ENCODE measurements at regions not wholly inside any gene's neighbourhood (a gene's known extent, or its start where the extent isn't known, plus 50 kb on each side); places are given as distances from the start of the nearest gene placed in this dataset.

DNA sequence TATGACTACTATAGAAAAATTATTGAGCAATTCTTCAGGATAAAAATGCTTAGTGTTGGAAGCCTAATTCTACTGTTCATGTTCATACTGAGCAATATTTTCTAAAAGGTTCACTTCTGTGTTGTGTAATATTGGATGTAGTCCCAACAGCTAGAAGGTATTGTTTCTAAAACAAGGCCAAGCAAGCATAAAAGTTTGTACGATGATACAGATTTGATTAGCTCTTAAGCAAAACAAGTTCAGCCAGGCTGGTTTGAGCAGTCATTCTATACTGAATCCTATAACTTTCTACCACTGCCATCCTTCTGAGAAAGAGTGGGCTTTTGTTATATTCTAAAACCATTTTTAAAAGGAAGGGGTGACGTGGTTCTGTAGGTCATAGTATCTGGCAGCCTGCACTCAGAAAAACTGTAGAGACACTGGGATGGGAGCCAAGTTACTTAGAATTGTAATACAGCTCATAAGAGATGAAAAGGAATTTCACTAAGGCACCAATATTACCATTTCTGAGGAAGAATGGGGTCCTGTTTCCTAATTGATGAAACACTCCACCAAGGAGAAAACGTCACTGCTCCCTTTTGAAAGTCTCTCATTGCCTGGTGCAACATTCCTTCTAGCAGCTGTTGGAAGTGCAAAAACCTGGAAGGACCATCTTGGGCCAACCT is 275.0 kb upstream of the DACH1 start:
- no peak for DNase-seq (ENCODE audit: low read depth in 1 of 2, low spot score in 1 of 2)
- peaks cover 2% of the 10 kb centered on the region for H3K27me3 ChIP-seq (ENCODE audit: insufficient read depth, poor library complexity, severe bottlenecking)
- TF ChIP-seq CTCF (IDR thresholded peaks at IDR 0.05; ENCODE audit: insufficient read depth, low read length) (no peak), SPI1 (IDR thresholded peaks at IDR 0.05; ENCODE audit: borderline replicate concordance, low read depth) (no peak), POLR2AphosphoS5 (IDR thresholded peaks at IDR 0.05; ENCODE audit: low read depth) (no peak), GABPA (IDR thresholded peaks at IDR 0.05; ENCODE audit: low read depth) (no peak)
- TF ChIP-seq, protein P1, sequence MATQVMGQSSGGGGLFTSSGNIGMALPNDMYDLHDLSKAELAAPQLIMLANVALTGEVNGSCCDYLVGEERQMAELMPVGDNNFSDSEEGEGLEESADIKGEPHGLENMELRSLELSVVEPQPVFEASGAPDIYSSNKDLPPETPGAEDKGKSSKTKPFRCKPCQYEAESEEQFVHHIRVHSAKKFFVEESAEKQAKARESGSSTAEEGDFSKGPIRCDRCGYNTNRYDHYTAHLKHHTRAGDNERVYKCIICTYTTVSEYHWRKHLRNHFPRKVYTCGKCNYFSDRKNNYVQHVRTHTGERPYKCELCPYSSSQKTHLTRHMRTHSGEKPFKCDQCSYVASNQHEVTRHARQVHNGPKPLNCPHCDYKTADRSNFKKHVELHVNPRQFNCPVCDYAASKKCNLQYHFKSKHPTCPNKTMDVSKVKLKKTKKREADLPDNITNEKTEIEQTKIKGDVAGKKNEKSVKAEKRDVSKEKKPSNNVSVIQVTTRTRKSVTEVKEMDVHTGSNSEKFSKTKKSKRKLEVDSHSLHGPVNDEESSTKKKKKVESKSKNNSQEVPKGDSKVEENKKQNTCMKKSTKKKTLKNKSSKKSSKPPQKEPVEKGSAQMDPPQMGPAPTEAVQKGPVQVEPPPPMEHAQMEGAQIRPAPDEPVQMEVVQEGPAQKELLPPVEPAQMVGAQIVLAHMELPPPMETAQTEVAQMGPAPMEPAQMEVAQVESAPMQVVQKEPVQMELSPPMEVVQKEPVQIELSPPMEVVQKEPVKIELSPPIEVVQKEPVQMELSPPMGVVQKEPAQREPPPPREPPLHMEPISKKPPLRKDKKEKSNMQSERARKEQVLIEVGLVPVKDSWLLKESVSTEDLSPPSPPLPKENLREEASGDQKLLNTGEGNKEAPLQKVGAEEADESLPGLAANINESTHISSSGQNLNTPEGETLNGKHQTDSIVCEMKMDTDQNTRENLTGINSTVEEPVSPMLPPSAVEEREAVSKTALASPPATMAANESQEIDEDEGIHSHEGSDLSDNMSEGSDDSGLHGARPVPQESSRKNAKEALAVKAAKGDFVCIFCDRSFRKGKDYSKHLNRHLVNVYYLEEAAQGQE (IDR thresholded peaks at IDR 0.05; ENCODE audit: insufficient replicate concordance, low read depth), result no peak
- H3K27ac ChIP-seq (replicated peaks), result no peak overlapping the region
- H3K4me3 ChIP-seq (replicated peaks; ENCODE audit: insufficient read depth, low read length), result no peak overlapping the region

DNA sequence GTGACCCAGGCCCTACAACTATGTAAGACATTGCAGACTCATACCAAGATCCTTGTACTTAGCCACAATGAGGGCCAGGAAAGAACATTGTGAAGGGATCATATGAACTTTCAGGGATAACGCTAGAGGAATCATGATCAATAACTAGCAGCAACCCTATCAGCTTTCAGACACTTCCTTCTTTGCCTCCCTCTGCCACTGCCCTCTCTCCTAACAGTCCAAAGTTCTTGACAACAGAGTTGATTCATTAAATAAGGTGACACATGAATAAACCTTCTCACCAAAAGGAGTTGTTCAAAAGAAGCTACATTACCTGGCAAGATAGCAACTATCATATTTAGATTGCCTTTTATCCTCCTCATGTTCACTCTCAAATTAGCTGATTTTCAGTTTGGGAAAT is 272.2 kb upstream of the DACH1 start:
- no peak overlapping the region for H3K27ac ChIP-seq (replicated peaks)
- peaks cover 2% of the 10 kb centered on the region for H3K27me3 ChIP-seq (ENCODE audit: insufficient read depth, poor library complexity, severe bottlenecking)
- no peak for DNase-seq (ENCODE audit: low read depth in 1 of 2, low spot score in 1 of 2)
- H3K4me3 ChIP-seq (replicated peaks; ENCODE audit: insufficient read depth, low read length), result no peak overlapping the region
- TF ChIP-seq POLR2AphosphoS5 (IDR thresholded peaks at IDR 0.05; ENCODE audit: low read depth) (no peak), CTCF (IDR thresholded peaks at IDR 0.05; ENCODE audit: insufficient read depth, low read length) (no peak), GABPA (IDR thresholded peaks at IDR 0.05; ENCODE audit: low read depth) (no peak), SPI1 (IDR thresholded peaks at IDR 0.05; ENCODE audit: borderline replicate concordance, low read depth) (no peak)
- TF ChIP-seq, protein P1 (IDR thresholded peaks at IDR 0.05; ENCODE audit: insufficient replicate concordance, low read depth), result no peak

GRCh38 chr13:72132075-72132474 is 265.1 kb upstream of the DACH1 start:
- no peak for DNase-seq (ENCODE audit: low read depth in 1 of 2, low spot score in 1 of 2)
- no peak for TF ChIP-seq CTCF (IDR thresholded peaks at IDR 0.05; ENCODE audit: insufficient read depth, low read length)
- TF ChIP-seq, protein P1 (IDR thresholded peaks at IDR 0.05; ENCODE audit: insufficient replicate concordance, low read depth), result no peak
- no peak for TF ChIP-seq POLR2AphosphoS5 (IDR thresholded peaks at IDR 0.05; ENCODE audit: low read depth)
- TF ChIP-seq GABPA (IDR thresholded peaks at IDR 0.05; ENCODE audit: low read depth), result no peak
- TF ChIP-seq SPI1 (IDR thresholded peaks at IDR 0.05; ENCODE audit: borderline replicate concordance, low read depth), result no peak
- Histone ChIP-seq H3K27me3 (ENCODE audit: insufficient read depth, poor library complexity, severe bottlenecking) (no peaks in the 10 kb centered on the region), H3K4me3 (replicated peaks; ENCODE audit: insufficient read depth, low read length) (no peak overlapping the region), H3K27ac (replicated peaks) (no peak overlapping the region)
